Heart right ventricle (tissue), 16 donors: ENCODE measurements at regions not wholly inside any gene's neighbourhood (a gene's known extent, or its start where the extent isn't known, plus 50 kb on each side); places are given as distances from the start of the nearest gene placed in this dataset.

Source experiments
- ATAC-seq, 8 donors: fragments of 200-7000 bp; cut with Tn5 transposase; one replicate each; pipeline ENCODE4 v1.9.1; 2020; ENCODE audit warnings: mild to moderate bottlenecking in 8 of 8, moderate library complexity in 8 of 8, moderate number of reproducible peaks in 1 of 8
- DNase-seq, 2 donors: peaks; one replicate each; pipeline ENCODE4 v3.0.0-alpha.2; 2020
- H3K27ac ChIP-seq, 10 donors: fragments of 200-600 bp; sonication (generic) in 2 of 10; one replicate each; pipeline versions ENCODE4 v1.5.0 to v1.8.0; 2020 to 2022; ENCODE audit warnings: mild to moderate bottlenecking in 3 of 10
- H3K27me3 ChIP-seq, 7 donors: fragments of 200-600 bp; one replicate each; pipeline ENCODE4 v1.8.0; 2021 to 2022; ENCODE audit warnings: mild to moderate bottlenecking in 2 of 7
- H3K36me3 ChIP-seq, 9 donors: fragments of 200-600 bp; sonication (generic) in 1 of 9; one replicate each; pipeline versions ENCODE4 v1.5.0 to v1.8.0; 2020 to 2022; ENCODE audit warnings: mild to moderate bottlenecking in 2 of 9
- H3K4me1 ChIP-seq, 9 donors: fragments of 200-600 bp; sonication (generic) in 1 of 9; one replicate each; pipeline versions ENCODE4 v1.5.0 to v1.8.0; 2020 to 2022; ENCODE audit warnings: mild to moderate bottlenecking in 4 of 9
- H3K4me3 ChIP-seq, 10 donors: fragments of 200-600 bp; sonication (generic) in 2 of 10; one replicate each; pipeline versions ENCODE4 v1.5.0 to v1.8.0; 2020 to 2022; ENCODE audit warnings: mild to moderate bottlenecking in 7 of 10, moderate library complexity in 2 of 10
- H3K9me3 ChIP-seq, 11 donors: fragments of 200-600 bp in 10 of 11; sonication (generic) in 2 of 11; one replicate each; pipeline versions ENCODE4 v1.5.0 to v1.8.0; 2013 to 2022; ENCODE audit warnings: mild to moderate bottlenecking in 2 of 11, control low read depth in 1 of 11, moderate library complexity in 1 of 11
- CTCF ChIP-seq, 9 donors: fragments of 200-600 bp; sonication (generic) in 2 of 9; IDR thresholded peaks; one replicate each; pipeline versions ENCODE4 v1.5.0 to v1.8.0; 2021 to 2022; ENCODE audit warnings: antibody characterized with exemption in 9 of 9, mild to moderate bottlenecking in 5 of 9, moderate library complexity in 1 of 9
- WGBS, 2 donors: extraction: QIAGEN DNeasy Blood & Tissue Kit; methylation state at CpG; one replicate each; pipeline ENCODE4 v1.1.7; 2013; ENCODE audit warnings: inconsistent platforms in 1 of 2; 5-methylcytosine and 5-hydroxymethylcytosine counted together
- intact Hi-C, 10 donors: fragments of 100-400 bp; cut with DNase I; formaldehyde crosslinking; loops; one replicate each; pipeline versions ENCODE4 v1.11.1 to v1.14.2; 2022
- donor health status: Arrhythmogenic right ventricular cardiomyopathy.
- donor health status: ischemic (EF 13 %, LVEDD 7.1; RV severe dilation, severe dysfunction).
- donor health status: healthy with polysubstance abuse.
- donor health status: DM: no; HTN: yes; CAD: no.
- donor health status: DM: no; HTN: no; CAD: no.
- donor health status: ischemic (EF 25% LVEDD 6.9; RV normal size, moderate dysfunction).
- donor health status: ischemic (EF 25% LVEDD 5.7; RV mildly dilated, moderate dysfunction).
- donor health status: healthy.
- donor health status: DM: yes; HTN: yes; CAD: no.
- donor health status: Ischemic cardiomyopathy.
- donor health status: ischemic (EF 35%, LVEDD 5.7; RV mildly dilated, moderate dysfunction).
- donor health status: nonischemic (EF 11% LVEDD 7.7; RV severe dilation, severe dysfunction).
- donor health status: DM: yes; HTN: yes; CAD: no.
- donor health status: PGD.
- donor health status: ischemic (EF 29% LVEDD 5.4; RV normal size, mild dysfunction).
- donor health status: nonischemic (EF 23%, LVEDD 6.1; RV moderate dilation, normal function).

- no peak for ATAC-seq
- no peak overlapping the region for H3K4me3 ChIP-seq
- WGBS, 2 donors, result 85 to 88% methylated on average over 3 of the region's 3 CpGs
- H3K27me3 ChIP-seq, result no peaks in the 10 kb centered on the region
- no peak for DNase-seq
- H3K4me1 ChIP-seq, result no peaks in the 10 kb centered on the region
- no peaks in the 10 kb centered on the region for H3K36me3 ChIP-seq
- H3K27ac ChIP-seq, result no peak overlapping the region
- TF ChIP-seq CTCF (IDR thresholded peaks at IDR 0.05), result no peak
- H3K9me3 ChIP-seq, result peaks cover 0 to 10% (median 0%) of the 10 kb centered on the region in 11 donors
- intact Hi-C loops, result no loop called here
Measured at GRCh38 chr13:81473366-81473899, 1132.5 kb upstream of the SPRY2 start.

GRCh38 chr13:81458170-81458569 lies 1117.2 kb upstream of the SPRY2 start:
- intact Hi-C loops, result no loop called here
- no peak for TF ChIP-seq CTCF (IDR thresholded peaks at IDR 0.05)
- no peak for ATAC-seq
- WGBS, 2 donors, result 85 to 88% methylated on average over 3 of the region's 3 CpGs
- Histone ChIP-seq H3K4me3 (no peak overlapping the region), H3K27me3 (no peaks in the 10 kb centered on the region), H3K27ac (no peak overlapping the region), H3K4me1 (no peaks in the 10 kb centered on the region), H3K9me3 (peaks cover 0 to 13% (median 0%) of the 10 kb centered on the region in 11 donors), H3K36me3 (no peaks in the 10 kb centered on the region)
- DNase-seq, result no peak

GRCh38 chr13:81446441-81446840 lies 1105.5 kb upstream of the SPRY2 start:
- intact Hi-C loops, result no loop called here
- Histone ChIP-seq H3K27me3 (no peaks in the 10 kb centered on the region), H3K27ac (no peak overlapping the region), H3K4me1 (no peaks in the 10 kb centered on the region), H3K36me3 (no peaks in the 10 kb centered on the region), H3K9me3 (peaks cover 0 to 5% (median 0%) of the 10 kb centered on the region in 11 donors), H3K4me3 (no peak overlapping the region)
- TF ChIP-seq CTCF (IDR thresholded peaks at IDR 0.05), result no peak
- ATAC-seq (no peak), DNase-seq (no peak)

- 70 to 76% methylated on average over 1 of the region's 1 CpG for WGBS, 2 donors
- intact Hi-C loops, result no loop called here
- no peak for TF ChIP-seq CTCF (IDR thresholded peaks at IDR 0.05)
- Histone ChIP-seq H3K4me1 (no peaks in the 10 kb centered on the region), H3K27ac (no peak overlapping the region), H3K36me3 (no peaks in the 10 kb centered on the region), H3K9me3 (peaks cover 0 to 5% (median 0%) of the 10 kb centered on the region in 11 donors), H3K27me3 (no peaks in the 10 kb centered on the region), H3K4me3 (no peak overlapping the region)
- no peak for ATAC-seq
- no peak for DNase-seq
Measured at GRCh38 chr13:81442904-81443303, 1102.0 kb upstream of the SPRY2 start.
